ENCODE measurements at regions not wholly inside any gene's neighbourhood (a gene's known extent, or its start where the extent isn't known, plus 50 kb on each side); places are given as distances from the start of the nearest gene placed in this dataset.

- peak; percentile 32 for DNase-seq (ENCODE audit: low read depth)
- TF ChIP-seq, protein P1, sequence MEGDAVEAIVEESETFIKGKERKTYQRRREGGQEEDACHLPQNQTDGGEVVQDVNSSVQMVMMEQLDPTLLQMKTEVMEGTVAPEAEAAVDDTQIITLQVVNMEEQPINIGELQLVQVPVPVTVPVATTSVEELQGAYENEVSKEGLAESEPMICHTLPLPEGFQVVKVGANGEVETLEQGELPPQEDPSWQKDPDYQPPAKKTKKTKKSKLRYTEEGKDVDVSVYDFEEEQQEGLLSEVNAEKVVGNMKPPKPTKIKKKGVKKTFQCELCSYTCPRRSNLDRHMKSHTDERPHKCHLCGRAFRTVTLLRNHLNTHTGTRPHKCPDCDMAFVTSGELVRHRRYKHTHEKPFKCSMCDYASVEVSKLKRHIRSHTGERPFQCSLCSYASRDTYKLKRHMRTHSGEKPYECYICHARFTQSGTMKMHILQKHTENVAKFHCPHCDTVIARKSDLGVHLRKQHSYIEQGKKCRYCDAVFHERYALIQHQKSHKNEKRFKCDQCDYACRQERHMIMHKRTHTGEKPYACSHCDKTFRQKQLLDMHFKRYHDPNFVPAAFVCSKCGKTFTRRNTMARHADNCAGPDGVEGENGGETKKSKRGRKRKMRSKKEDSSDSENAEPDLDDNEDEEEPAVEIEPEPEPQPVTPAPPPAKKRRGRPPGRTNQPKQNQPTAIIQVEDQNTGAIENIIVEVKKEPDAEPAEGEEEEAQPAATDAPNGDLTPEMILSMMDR (IDR thresholded peaks at IDR 0.05; ENCODE audit: control insufficient read depth, insufficient read depth, low read depth, low read length, missing control alignments) = no peak
Observed at GRCh38 chr6:105753620-105754211, 332.4 kb upstream of the PRDM1 start.

DNA sequence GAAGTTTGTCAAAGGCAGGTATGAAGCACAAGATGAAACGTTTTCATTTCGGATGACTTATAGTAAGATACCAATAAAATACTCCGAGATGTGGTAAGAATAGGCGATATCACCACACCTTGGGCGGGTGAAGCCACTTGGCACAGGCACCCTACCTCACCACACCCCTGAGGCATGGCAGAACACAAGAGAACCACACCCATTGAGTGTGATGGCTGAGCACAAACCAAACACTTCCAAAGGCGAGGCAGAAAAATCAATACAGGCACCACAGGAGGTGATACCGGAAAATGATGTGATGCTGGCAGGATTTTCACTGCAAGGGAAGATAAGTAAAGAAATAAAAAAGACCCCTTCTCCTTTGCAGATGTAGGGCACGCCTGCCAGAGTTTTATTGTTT is 332.9 kb upstream of the PRDM1 start:
- no peak overlapping the region for H3K4me3 ChIP-seq (ENCODE audit: control insufficient read depth, low read depth, low read length)
- TF ChIP-seq, protein P1 (IDR thresholded peaks at IDR 0.05; ENCODE audit: control insufficient read depth, insufficient read depth, low read depth, low read length, missing control alignments) = no peak
- DNase-seq (ENCODE audit: low read depth) = no peak

More at GRCh38 chr6:105753620-105754211, 332.4 kb upstream of the PRDM1 start:
- no peak overlapping the region for H3K4me3 ChIP-seq (ENCODE audit: control insufficient read depth, low read depth, low read length)

GRCh38 chr6:105750089-105750488 is 336.0 kb upstream of the PRDM1 start:
- no peak for DNase-seq (ENCODE audit: low read depth)
- TF ChIP-seq, protein P1 (IDR thresholded peaks at IDR 0.05; ENCODE audit: control insufficient read depth, insufficient read depth, low read depth, low read length, missing control alignments) = no peak
- H3K4me3 ChIP-seq (ENCODE audit: control insufficient read depth, low read depth, low read length) = no peak overlapping the region

- DNase-seq (ENCODE audit: low read depth) = no peak
- TF ChIP-seq, protein P1 (IDR thresholded peaks at IDR 0.05; ENCODE audit: control insufficient read depth, insufficient read depth, low read depth, low read length, missing control alignments) = no peak
- no peak overlapping the region for H3K4me3 ChIP-seq (ENCODE audit: control insufficient read depth, low read depth, low read length)
Observed at GRCh38 chr6:105748737-105749161, 337.4 kb upstream of the PRDM1 start.

GRCh38 chr6:105747823-105748405 is 338.2 kb upstream of the PRDM1 start:
- TF ChIP-seq, protein P1 (IDR thresholded peaks at IDR 0.05; ENCODE audit: control insufficient read depth, insufficient read depth, low read depth, low read length, missing control alignments) = no peak
- no peak for DNase-seq (ENCODE audit: low read depth)
- no peak overlapping the region for H3K4me3 ChIP-seq (ENCODE audit: control insufficient read depth, low read depth, low read length)

DNA sequence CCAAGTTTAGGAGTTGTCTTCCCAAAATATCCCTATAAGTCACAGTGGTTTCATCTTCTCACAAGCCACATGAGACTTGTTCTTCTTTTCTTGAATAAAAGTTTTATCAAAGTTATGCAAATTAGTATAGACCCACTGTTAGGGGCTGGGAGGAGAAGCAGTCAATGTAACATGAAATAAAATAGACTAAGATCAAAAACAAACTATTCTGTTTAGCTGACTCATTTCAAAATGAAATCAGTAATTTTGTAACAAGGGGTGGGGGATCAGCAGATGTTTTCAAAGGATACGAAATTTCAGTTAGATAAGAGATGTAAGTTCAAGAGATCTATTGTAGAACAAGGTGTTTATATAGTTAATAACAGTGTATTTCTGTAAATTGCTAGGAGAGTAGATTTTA is 339.6 kb upstream of the PRDM1 start:
- TF ChIP-seq, protein P1 (IDR thresholded peaks at IDR 0.05; ENCODE audit: control insufficient read depth, insufficient read depth, low read depth, low read length, missing control alignments) = no peak
- no peak for DNase-seq (ENCODE audit: low read depth)
- no peak overlapping the region for H3K4me3 ChIP-seq (ENCODE audit: control insufficient read depth, low read depth, low read length)

Data from AG09309 (cell line).